Ishikawa (cell line): ENCODE measurements at regions not wholly inside any gene's neighbourhood (a gene's known extent, or its start where the extent isn't known, plus 50 kb on each side); places are given as distances from the start of the nearest gene placed in this dataset.

ENCODE experiments used
- CEBPB ChIP-seq: IDR thresholded peaks from 2 replicates; pipeline ENCODE4 v1.6.1; 2012
- CREB1 ChIP-seq: IDR thresholded peaks from 2 replicates; pipeline ENCODE4 v1.6.1; 2012; ENCODE audit warnings: low read depth
- EGR1 ChIP-seq: IDR thresholded peaks from 2 replicates; pipeline ENCODE4 v1.6.1; 2012
- EP300 ChIP-seq: IDR thresholded peaks from 2 replicates; pipeline ENCODE4 v1.6.1; 2012; ENCODE audit warnings: borderline replicate concordance
- FOXM1 ChIP-seq: IDR thresholded peaks from 2 replicates; pipeline ENCODE4 v1.6.1; 2012; ENCODE audit warnings: low read depth, borderline replicate concordance
- NFIC ChIP-seq: IDR thresholded peaks from 2 replicates; pipeline ENCODE4 v1.6.1; 2012
- RAD21 ChIP-seq: IDR thresholded peaks from 2 replicates; pipeline ENCODE4 v1.6.1; 2012; ENCODE audit warnings: low read depth
- TAF1 ChIP-seq: IDR thresholded peaks from 2 replicates; pipeline ENCODE4 v1.6.1; 2012; ENCODE audit warnings: low read depth, mild to moderate bottlenecking
- TCF12 ChIP-seq: IDR thresholded peaks from 2 replicates; pipeline ENCODE4 v1.6.1; 2012; ENCODE audit warnings: low read depth
- TEAD4 ChIP-seq: IDR thresholded peaks from 2 replicates; pipeline ENCODE4 v1.6.1; 2012
- YY1 ChIP-seq: IDR thresholded peaks from 2 replicates; pipeline ENCODE4 v1.6.1; 2012; ENCODE audit warnings: low read depth
- ZBTB7A ChIP-seq: IDR thresholded peaks from 2 replicates; pipeline ENCODE4 v1.6.1; 2012; ENCODE audit warnings: low read depth
- TF ChIP-seq, protein P1 (sequence below): IDR thresholded peaks from 2 replicates; pipeline ENCODE4 v1.6.1; 2012
- TF ChIP-seq, protein P2 (sequence below): IDR thresholded peaks from 2 replicates; pipeline ENCODE4 v1.6.1; 2012; ENCODE audit warnings: low read depth, mild to moderate bottlenecking
- TF ChIP-seq, protein P3 (sequence below): IDR thresholded peaks from 2 replicates; pipeline ENCODE4 v1.6.1; 2012

DNA sequence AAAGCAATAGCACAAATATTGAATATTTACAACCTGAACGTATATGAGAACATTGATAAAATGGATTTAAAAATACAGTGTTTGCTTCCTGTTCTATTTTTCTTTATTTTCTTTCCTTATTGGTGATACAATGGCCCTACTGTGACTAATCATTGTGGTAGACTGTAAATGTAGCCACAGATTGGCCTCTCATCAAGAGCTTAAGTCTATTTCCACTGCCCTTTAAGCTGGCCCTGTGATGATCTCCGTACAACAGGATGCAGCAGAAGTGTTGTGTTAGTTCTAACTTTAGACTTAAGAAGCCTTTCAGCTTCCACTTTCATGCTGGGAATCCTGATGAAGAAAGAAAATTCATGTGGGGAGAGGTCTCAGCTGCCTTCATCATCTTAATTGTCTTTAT is 285.6 kb upstream of the B3GALT2 start:
- TF ChIP-seq FOXM1, result no peak
- no peak for TF ChIP-seq RAD21
- TF ChIP-seq, protein P1, sequence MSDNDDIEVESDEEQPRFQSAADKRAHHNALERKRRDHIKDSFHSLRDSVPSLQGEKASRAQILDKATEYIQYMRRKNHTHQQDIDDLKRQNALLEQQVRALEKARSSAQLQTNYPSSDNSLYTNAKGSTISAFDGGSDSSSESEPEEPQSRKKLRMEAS, result no peak
- no peak for TF ChIP-seq NFIC
- no peak for TF ChIP-seq EGR1
- no peak for TF ChIP-seq TAF1
- TF ChIP-seq ZBTB7A, result no peak
- no peak for TF ChIP-seq TCF12
- TF ChIP-seq CEBPB, result no peak
- TF ChIP-seq CREB1, result no peak
- TF ChIP-seq, protein P2, sequence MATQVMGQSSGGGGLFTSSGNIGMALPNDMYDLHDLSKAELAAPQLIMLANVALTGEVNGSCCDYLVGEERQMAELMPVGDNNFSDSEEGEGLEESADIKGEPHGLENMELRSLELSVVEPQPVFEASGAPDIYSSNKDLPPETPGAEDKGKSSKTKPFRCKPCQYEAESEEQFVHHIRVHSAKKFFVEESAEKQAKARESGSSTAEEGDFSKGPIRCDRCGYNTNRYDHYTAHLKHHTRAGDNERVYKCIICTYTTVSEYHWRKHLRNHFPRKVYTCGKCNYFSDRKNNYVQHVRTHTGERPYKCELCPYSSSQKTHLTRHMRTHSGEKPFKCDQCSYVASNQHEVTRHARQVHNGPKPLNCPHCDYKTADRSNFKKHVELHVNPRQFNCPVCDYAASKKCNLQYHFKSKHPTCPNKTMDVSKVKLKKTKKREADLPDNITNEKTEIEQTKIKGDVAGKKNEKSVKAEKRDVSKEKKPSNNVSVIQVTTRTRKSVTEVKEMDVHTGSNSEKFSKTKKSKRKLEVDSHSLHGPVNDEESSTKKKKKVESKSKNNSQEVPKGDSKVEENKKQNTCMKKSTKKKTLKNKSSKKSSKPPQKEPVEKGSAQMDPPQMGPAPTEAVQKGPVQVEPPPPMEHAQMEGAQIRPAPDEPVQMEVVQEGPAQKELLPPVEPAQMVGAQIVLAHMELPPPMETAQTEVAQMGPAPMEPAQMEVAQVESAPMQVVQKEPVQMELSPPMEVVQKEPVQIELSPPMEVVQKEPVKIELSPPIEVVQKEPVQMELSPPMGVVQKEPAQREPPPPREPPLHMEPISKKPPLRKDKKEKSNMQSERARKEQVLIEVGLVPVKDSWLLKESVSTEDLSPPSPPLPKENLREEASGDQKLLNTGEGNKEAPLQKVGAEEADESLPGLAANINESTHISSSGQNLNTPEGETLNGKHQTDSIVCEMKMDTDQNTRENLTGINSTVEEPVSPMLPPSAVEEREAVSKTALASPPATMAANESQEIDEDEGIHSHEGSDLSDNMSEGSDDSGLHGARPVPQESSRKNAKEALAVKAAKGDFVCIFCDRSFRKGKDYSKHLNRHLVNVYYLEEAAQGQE, result no peak

DNA sequence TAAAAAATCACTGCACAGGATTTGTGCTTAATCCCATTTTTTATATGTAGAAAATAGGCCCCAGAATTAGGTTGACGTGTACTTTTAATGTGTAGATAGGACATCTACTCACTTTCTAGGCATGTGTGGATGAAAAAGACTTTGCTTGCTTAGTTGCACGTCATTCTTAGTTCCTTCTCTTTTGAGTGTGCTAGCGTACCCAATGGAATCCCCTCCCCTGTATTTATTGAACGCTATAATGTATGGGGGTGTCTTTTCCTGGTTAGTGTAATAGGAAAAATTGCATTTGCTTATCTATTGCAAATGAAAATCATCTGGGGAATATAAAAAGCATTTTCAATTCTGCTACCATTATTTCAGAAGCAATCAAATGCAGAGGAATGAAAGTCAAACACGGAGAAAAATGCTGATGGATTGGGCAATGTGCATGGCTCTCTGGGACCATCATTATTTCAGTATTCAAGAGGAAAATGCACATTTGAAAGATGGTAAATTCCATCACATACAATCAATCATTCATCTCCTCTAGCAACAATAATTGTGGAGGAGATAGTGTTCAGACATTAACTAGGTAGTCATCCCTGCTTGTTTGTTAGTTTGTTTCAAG is 277.0 kb upstream of the B3GALT2 start:
- TF ChIP-seq EGR1 (no peak), TEAD4 (no peak), CEBPB (no peak), CREB1 (no peak), FOXM1 (no peak), RAD21 (no peak), EP300 (no peak)

DNA sequence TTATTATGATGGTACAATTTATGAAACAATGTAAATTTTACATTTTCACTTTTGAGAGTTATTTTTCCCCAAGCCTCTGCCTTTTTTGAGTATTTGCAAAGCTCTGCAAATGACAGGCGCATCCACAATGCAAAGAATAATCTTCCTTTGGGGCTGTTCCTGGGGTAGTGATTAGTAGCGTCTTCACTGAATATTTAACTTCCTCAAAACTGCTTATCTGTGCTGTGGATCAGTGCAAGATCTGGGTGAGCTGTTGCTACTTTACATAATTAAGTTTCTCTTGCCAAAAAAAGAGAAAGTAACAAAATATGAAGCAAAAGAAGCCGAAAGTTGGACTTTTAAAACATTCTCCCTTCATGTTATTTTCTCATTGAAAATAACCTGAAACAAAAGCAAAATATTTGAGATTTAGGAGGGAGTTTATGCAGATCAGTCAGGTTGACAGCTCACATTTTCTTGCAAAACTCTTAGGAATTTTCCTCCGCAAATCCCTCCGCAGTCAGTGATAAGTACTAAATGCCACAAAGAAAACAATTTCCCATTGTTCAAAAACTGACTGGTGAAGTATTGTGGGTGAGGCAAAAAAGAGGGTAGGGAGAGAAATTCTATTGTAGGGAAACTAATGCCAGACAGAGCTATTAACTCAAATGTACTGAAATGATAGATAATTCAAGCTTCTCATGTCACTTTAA is 276.4 kb upstream of the B3GALT2 start:
- no peak for TF ChIP-seq YY1
- TF ChIP-seq ZBTB7A, result no peak
- TF ChIP-seq TAF1, result no peak
- no peak for TF ChIP-seq NFIC
- TF ChIP-seq CREB1, result no peak

DNA sequence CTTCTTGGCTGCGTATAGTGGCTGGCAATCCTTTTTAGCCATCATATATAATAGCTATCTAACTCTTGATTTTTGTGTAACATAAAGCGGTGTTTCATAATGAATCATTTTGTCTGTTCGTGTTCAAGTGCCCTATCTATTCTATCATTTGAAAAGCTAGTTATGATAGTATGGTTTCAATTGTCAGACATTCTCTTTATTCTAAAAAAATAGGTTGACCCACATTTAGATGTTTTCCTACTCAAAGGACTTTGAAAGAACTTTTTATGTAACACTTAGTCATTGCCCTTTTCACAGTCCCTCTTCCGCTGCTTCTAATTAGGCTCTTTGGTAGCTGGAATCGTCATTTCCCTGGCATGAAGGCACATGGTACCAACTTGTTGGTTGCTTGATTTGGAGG is 272.2 kb upstream of the B3GALT2 start:
- TF ChIP-seq EP300 (no peak), TCF12 (no peak), RAD21 (no peak), NFIC (no peak), FOXM1 (no peak), ZBTB7A (no peak), CEBPB (no peak), CREB1 (no peak), TAF1 (no peak), EGR1 (no peak), TEAD4 (no peak), YY1 (no peak)
- TF ChIP-seq, protein P2, result no peak
- TF ChIP-seq, protein P3, sequence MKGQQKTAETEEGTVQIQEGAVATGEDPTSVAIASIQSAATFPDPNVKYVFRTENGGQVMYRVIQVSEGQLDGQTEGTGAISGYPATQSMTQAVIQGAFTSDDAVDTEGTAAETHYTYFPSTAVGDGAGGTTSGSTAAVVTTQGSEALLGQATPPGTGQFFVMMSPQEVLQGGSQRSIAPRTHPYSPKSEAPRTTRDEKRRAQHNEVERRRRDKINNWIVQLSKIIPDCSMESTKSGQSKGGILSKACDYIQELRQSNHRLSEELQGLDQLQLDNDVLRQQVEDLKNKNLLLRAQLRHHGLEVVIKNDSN, result no peak
- TF ChIP-seq, protein P1, result no peak

DNA sequence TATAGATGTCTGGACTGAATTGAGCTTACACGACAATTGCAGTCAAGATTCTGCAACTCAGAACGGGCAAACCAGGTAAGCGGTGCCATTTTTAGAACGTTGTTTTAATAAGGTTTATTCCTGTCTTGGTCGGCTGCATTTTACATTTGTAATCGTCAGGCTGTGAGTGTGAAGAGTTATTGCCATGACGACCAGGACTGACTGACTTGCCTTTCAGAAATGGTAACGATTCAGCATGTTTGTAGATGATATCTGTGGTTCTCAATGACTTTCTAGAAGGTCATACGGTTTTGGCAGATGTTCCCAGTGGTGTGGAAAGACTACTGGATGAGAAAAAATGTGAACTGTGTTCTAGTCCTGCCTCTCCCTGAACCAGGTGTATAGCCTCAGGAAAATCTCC is 271.3 kb upstream of the B3GALT2 start:
- TF ChIP-seq, protein P1, result no peak
- TF ChIP-seq CREB1 (no peak), EGR1 (no peak), FOXM1 (no peak), CEBPB (no peak)

DNA sequence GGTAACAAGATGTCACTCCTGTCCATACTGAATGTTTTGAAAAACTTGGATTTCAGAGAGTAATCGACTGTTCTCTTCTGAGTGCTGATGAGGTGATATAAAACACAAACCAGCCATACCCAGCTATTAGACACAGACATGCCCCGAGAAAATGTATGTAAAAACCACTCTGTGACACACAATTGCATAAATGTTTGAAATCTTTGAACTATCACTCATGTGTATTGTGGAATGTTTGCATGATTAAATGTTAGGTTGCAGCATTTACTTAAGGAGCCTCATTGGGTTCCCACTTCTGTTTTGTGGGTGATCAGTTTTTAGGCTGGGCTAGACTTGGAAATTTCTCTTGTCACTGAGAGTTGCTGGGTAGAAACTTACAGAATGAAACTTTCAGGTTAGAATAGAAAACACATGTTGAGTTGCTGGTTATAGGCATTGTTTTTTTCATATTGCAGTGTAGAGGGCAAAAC is 270.4 kb upstream of the B3GALT2 start:
- TF ChIP-seq CREB1 (no peak), CEBPB (no peak), TEAD4 (no peak)

DNA sequence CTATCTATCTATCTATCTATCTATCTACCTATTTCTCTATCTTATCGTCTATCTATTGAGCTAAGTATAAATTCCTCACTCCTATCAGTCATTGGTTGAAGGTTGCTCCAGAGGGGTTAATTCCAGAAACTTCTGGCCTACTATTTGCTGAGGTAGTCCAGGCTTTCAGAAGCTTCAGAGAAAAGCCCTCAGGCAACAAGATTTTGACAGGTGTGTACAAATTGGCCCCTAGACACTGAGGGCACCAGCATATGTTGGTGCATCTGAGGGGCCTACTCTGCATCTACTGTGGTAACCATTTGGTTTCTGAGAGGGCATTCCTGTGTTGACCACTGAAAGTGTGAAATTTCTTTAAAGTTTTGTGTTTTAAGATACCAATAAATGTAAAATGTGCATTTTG is 265.2 kb upstream of the B3GALT2 start:
- TF ChIP-seq, protein P1, result no peak
- TF ChIP-seq, protein P2, result no peak
- TF ChIP-seq TAF1, result no peak
- no peak for TF ChIP-seq YY1
- no peak for TF ChIP-seq EP300
- TF ChIP-seq EGR1, result no peak
- TF ChIP-seq FOXM1, result no peak
- TF ChIP-seq CREB1, result no peak
- no peak for TF ChIP-seq TEAD4
- TF ChIP-seq ZBTB7A, result no peak
- TF ChIP-seq, protein P3, result no peak
- no peak for TF ChIP-seq NFIC
- TF ChIP-seq RAD21, result no peak
- no peak for TF ChIP-seq CEBPB
- TF ChIP-seq TCF12, result no peak
